Activated T-helper 1 cell treated with anti-CD3 and anti-CD28 coated beads, Interleukin-12 subunit alpha, Interleukin-12 subunit beta, Interleukin-2, Interleukin-4 antibody, amounts not matched to agents 30 ng/mL and 10 ng/mL and 1 ng/mL, durations not matched to agents 14 hours and 24 hours and 36 hours (primary cell): ENCODE measurements at regions not wholly inside any gene's neighbourhood (a gene's known extent, or its start where the extent isn't known, plus 50 kb on each side); places are given as distances from the start of the nearest gene placed in this dataset.
"Not testable (repeated sequence)": the region's sequence is repeated elsewhere in the genome, so short reads cannot be mapped to it uniquely, and the experiment has no call there.

Source experiments
- DNase-seq: peaks from one replicate; pipeline ENCODE4 v3.0.0; 2021; ENCODE audit warnings: low spot score
- H3K27ac Mint-ChIP-seq: one replicate; pipeline ENCODE4 v1.8.0; 2021; ENCODE audit warnings: mild to moderate bottlenecking, mixed read lengths
- H3K27me3 Mint-ChIP-seq: one replicate; pipeline ENCODE4 v1.8.0; 2022; ENCODE audit warnings: mild to moderate bottlenecking, moderate library complexity, mixed read lengths; ENCODE audit not compliant: insufficient read depth
- H3K36me3 Mint-ChIP-seq: one replicate; pipeline ENCODE4 v1.8.0; 2021; ENCODE audit warnings: low read depth, mixed read lengths
- H3K4me1 Mint-ChIP-seq: one replicate; pipeline ENCODE4 v1.8.0; 2021; ENCODE audit warnings: low read depth, mixed read lengths
- H3K4me3 Mint-ChIP-seq: one replicate; pipeline ENCODE4 v1.8.0; 2021; ENCODE audit warnings: mild to moderate bottlenecking, moderate library complexity, mixed read lengths
- H3K9me3 Mint-ChIP-seq: one replicate; pipeline ENCODE4 v1.8.0; 2021; ENCODE audit warnings: mixed read lengths
- intact Hi-C: fragments of 100-400 bp; cut with micrococcal nuclease; formaldehyde crosslinking; loops from one replicate; pipeline ENCODE4 v1.15.1; 2024

- Mint-ChIP-seq H3K36me3 (no peaks in the 10 kb centered on the region), H3K4me1 (no peaks in the 10 kb centered on the region), H3K27ac (no peak overlapping the region), H3K9me3 (peaks cover 3% of the 10 kb centered on the region), H3K4me3 (no peak overlapping the region), H3K27me3 (no peaks in the 10 kb centered on the region)
- intact Hi-C loops = loop anchor here (2.0 kb wide), 1 partner anchor 56 kb away; no protein-coding TSS in a partner anchor
- DNase-seq = no peak
Measured at GRCh38 chrX:26522501-26522900, 306.5 kb downstream of the MAGEB5 start.

GRCh38 chrX:26511589-26512363 lies 295.8 kb downstream of the MAGEB5 start:
- no peak overlapping the region for H3K4me3 Mint-ChIP-seq
- no peak overlapping the region for H3K27ac Mint-ChIP-seq
- intact Hi-C loops = no loop called here
- H3K4me1 Mint-ChIP-seq = no peaks in the 10 kb centered on the region
- H3K36me3 Mint-ChIP-seq = no peaks in the 10 kb centered on the region
- no peaks in the 10 kb centered on the region for H3K27me3 Mint-ChIP-seq
- DNase-seq = no peak
- no peaks in the 10 kb centered on the region for H3K9me3 Mint-ChIP-seq

- Mint-ChIP-seq H3K9me3 (no peaks in the 10 kb centered on the region), H3K27me3 (no peaks in the 10 kb centered on the region), H3K27ac (no peak overlapping the region), H3K4me1 (no peaks in the 10 kb centered on the region), H3K4me3 (no peak overlapping the region), H3K36me3 (no peaks in the 10 kb centered on the region)
- no peak for DNase-seq
- intact Hi-C loops = no loop called here
Measured at GRCh38 chrX:26470941-26471340, 255.0 kb downstream of the MAGEB5 start.

GRCh38 chrX:26466387-26466786 lies 250.4 kb downstream of the MAGEB5 start:
- Mint-ChIP-seq H3K27ac (no peak overlapping the region), H3K36me3 (no peaks in the 10 kb centered on the region), H3K4me1 (no peaks in the 10 kb centered on the region), H3K9me3 (no peaks in the 10 kb centered on the region), H3K27me3 (no peaks in the 10 kb centered on the region), H3K4me3 (no peak overlapping the region)
- intact Hi-C loops = no loop called here
- DNase-seq = no peak

GRCh38 chrX:26445288-26445687 lies 229.3 kb downstream of the MAGEB5 start:
- Mint-ChIP-seq H3K36me3 (no peaks in the 10 kb centered on the region), H3K4me3 (no peak overlapping the region), H3K4me1 (no peaks in the 10 kb centered on the region), H3K27me3 (no peaks in the 10 kb centered on the region), H3K9me3 (no peaks in the 10 kb centered on the region), H3K27ac (no peak overlapping the region)
- no peak for DNase-seq
- intact Hi-C loops = no loop called here

GRCh38 chrX:26444417-26444816 lies 228.4 kb downstream of the MAGEB5 start:
- intact Hi-C loops, H3K27me3 Mint-ChIP-seq, H3K9me3 Mint-ChIP-seq, H3K4me3 Mint-ChIP-seq, H3K36me3 Mint-ChIP-seq, DNase-seq, H3K27ac Mint-ChIP-seq, H3K4me1 Mint-ChIP-seq: not testable (repeated sequence)

- H3K4me3 Mint-ChIP-seq = no peak overlapping the region
- H3K27me3 Mint-ChIP-seq = no peaks in the 10 kb centered on the region
- H3K27ac Mint-ChIP-seq = no peak overlapping the region
- no peaks in the 10 kb centered on the region for H3K9me3 Mint-ChIP-seq
- no peaks in the 10 kb centered on the region for H3K36me3 Mint-ChIP-seq
- DNase-seq = no peak
- no peaks in the 10 kb centered on the region for H3K4me1 Mint-ChIP-seq
- intact Hi-C loops = no loop called here
Measured at GRCh38 chrX:26442340-26442739, 226.4 kb downstream of the MAGEB5 start.

- intact Hi-C loops = no loop called here
- Mint-ChIP-seq H3K36me3 (no peaks in the 10 kb centered on the region), H3K27ac (no peak overlapping the region)
Measured at GRCh38 chrX:26414534-26414933, 198.6 kb downstream of the MAGEB5 start.

GRCh38 chrX:26411045-26411444 lies 195.1 kb downstream of the MAGEB5 start:
- no peak for DNase-seq
- H3K4me1 Mint-ChIP-seq = no peaks in the 10 kb centered on the region
- H3K27me3 Mint-ChIP-seq = no peaks in the 10 kb centered on the region
- peaks cover 4% of the 10 kb centered on the region for H3K9me3 Mint-ChIP-seq
- no peak overlapping the region for H3K4me3 Mint-ChIP-seq
- intact Hi-C loops = no loop called here
- H3K27ac Mint-ChIP-seq = no peak overlapping the region
- H3K36me3 Mint-ChIP-seq = no peaks in the 10 kb centered on the region

More at GRCh38 chrX:26414534-26414933, 198.6 kb downstream of the MAGEB5 start:
- DNase-seq = no peak
- Mint-ChIP-seq H3K4me3 (no peak overlapping the region), H3K27me3 (no peaks in the 10 kb centered on the region), H3K4me1 (no peaks in the 10 kb centered on the region), H3K9me3 (peaks cover 10% of the 10 kb centered on the region)

GRCh38 chrX:26409636-26410035 lies 193.7 kb downstream of the MAGEB5 start:
- DNase-seq = no peak
- H3K4me1 Mint-ChIP-seq = no peaks in the 10 kb centered on the region
- no peaks in the 10 kb centered on the region for H3K9me3 Mint-ChIP-seq
- H3K4me3 Mint-ChIP-seq = no peak overlapping the region
- H3K36me3 Mint-ChIP-seq = no peaks in the 10 kb centered on the region
- no peaks in the 10 kb centered on the region for H3K27me3 Mint-ChIP-seq
- intact Hi-C loops = no loop called here
- H3K27ac Mint-ChIP-seq = no peak overlapping the region

- no peaks in the 10 kb centered on the region for H3K36me3 Mint-ChIP-seq
- no peaks in the 10 kb centered on the region for H3K27me3 Mint-ChIP-seq
- no peak overlapping the region for H3K27ac Mint-ChIP-seq
- H3K4me1 Mint-ChIP-seq = no peaks in the 10 kb centered on the region
- H3K9me3 Mint-ChIP-seq = no peaks in the 10 kb centered on the region
- intact Hi-C loops = no loop called here
- H3K4me3 Mint-ChIP-seq = no peak overlapping the region
- DNase-seq = no peak
Measured at GRCh38 chrX:26387906-26388305, 171.9 kb downstream of the MAGEB5 start.

- no peaks in the 10 kb centered on the region for H3K9me3 Mint-ChIP-seq
- no peak overlapping the region for H3K4me3 Mint-ChIP-seq
- DNase-seq = no peak
- H3K4me1 Mint-ChIP-seq = no peaks in the 10 kb centered on the region
- H3K27me3 Mint-ChIP-seq = no peaks in the 10 kb centered on the region
- no peaks in the 10 kb centered on the region for H3K36me3 Mint-ChIP-seq
- intact Hi-C loops = no loop called here
- no peak overlapping the region for H3K27ac Mint-ChIP-seq
Measured at GRCh38 chrX:26376037-26376708, 160.2 kb downstream of the MAGEB5 start.

- no peak overlapping the region for H3K4me3 Mint-ChIP-seq
- no peaks in the 10 kb centered on the region for H3K4me1 Mint-ChIP-seq
- H3K27me3 Mint-ChIP-seq = no peaks in the 10 kb centered on the region
- DNase-seq = no peak
- no peak overlapping the region for H3K27ac Mint-ChIP-seq
- intact Hi-C loops = no loop called here
- no peaks in the 10 kb centered on the region for H3K9me3 Mint-ChIP-seq
- H3K36me3 Mint-ChIP-seq = no peaks in the 10 kb centered on the region
Measured at GRCh38 chrX:26375346-26375745, 159.4 kb downstream of the MAGEB5 start.
